ENCODE measurements at regions not wholly inside any gene's neighbourhood (a gene's known extent, or its start where the extent isn't known, plus 50 kb on each side); places are given as distances from the start of the nearest gene placed in this dataset.

- no peak for DNase-seq (ENCODE audit: low read depth)
Measured at GRCh38 chr22:47605441-47605840, 843.0 kb downstream of the TBC1D22A start.

GRCh38 chr22:47604563-47604962 lies 842.1 kb downstream of the TBC1D22A start:
- DNase-seq (ENCODE audit: low read depth): no peak

GRCh38 chr22:47602732-47603131 lies 840.3 kb downstream of the TBC1D22A start:
- DNase-seq (ENCODE audit: low read depth): no peak

GRCh38 chr22:47601666-47602065 lies 839.2 kb downstream of the TBC1D22A start:
- no peak for DNase-seq (ENCODE audit: low read depth)

GRCh38 chr22:47600791-47601625 lies 838.6 kb downstream of the TBC1D22A start:
- no peak for DNase-seq (ENCODE audit: low read depth)

GRCh38 chr22:47600281-47600680 lies 837.8 kb downstream of the TBC1D22A start:
- DNase-seq (ENCODE audit: low read depth): no peak

- no peak for DNase-seq (ENCODE audit: low read depth)
Measured at GRCh38 chr22:47599753-47600152, 837.3 kb downstream of the TBC1D22A start.

- DNase-seq (ENCODE audit: low read depth): no peak
Measured at GRCh38 chr22:47598864-47599263, 836.4 kb downstream of the TBC1D22A start.

- DNase-seq (ENCODE audit: low read depth): no peak
Measured at GRCh38 chr22:47597041-47597440, 834.6 kb downstream of the TBC1D22A start.

GRCh38 chr22:47596176-47596690 lies 833.8 kb downstream of the TBC1D22A start:
- no peak for DNase-seq (ENCODE audit: low read depth)

- no peak for DNase-seq (ENCODE audit: low read depth)
Measured at GRCh38 chr22:47594836-47595521, 832.5 kb downstream of the TBC1D22A start.

GRCh38 chr22:47593911-47594311 lies 831.5 kb downstream of the TBC1D22A start:
- DNase-seq (ENCODE audit: low read depth): no peak

- DNase-seq (ENCODE audit: low read depth): no peak
Measured at GRCh38 chr22:47593291-47593690, 830.8 kb downstream of the TBC1D22A start.

- DNase-seq (ENCODE audit: low read depth): no peak
Measured at GRCh38 chr22:47592791-47593190, 830.3 kb downstream of the TBC1D22A start.

GRCh38 chr22:47591709-47592108 lies 829.3 kb downstream of the TBC1D22A start:
- no peak for DNase-seq (ENCODE audit: low read depth)

- DNase-seq (ENCODE audit: low read depth): no peak
Measured at GRCh38 chr22:47591016-47591415, 828.6 kb downstream of the TBC1D22A start.

GRCh38 chr22:47589271-47590250 lies 827.1 kb downstream of the TBC1D22A start:
- DNase-seq (ENCODE audit: low read depth): no peak

- no peak for DNase-seq (ENCODE audit: low read depth)
Measured at GRCh38 chr22:47588578-47588960, 826.1 kb downstream of the TBC1D22A start.

- DNase-seq (ENCODE audit: low read depth): no peak
Measured at GRCh38 chr22:47587861-47588577, 825.6 kb downstream of the TBC1D22A start.

- DNase-seq (ENCODE audit: low read depth): no peak
Measured at GRCh38 chr22:47587361-47587760, 824.9 kb downstream of the TBC1D22A start.

GRCh38 chr22:47586946-47587345 lies 824.5 kb downstream of the TBC1D22A start:
- no peak for DNase-seq (ENCODE audit: low read depth)

Measured in stimulated activated CD8-positive, alpha-beta memory T cell treated with anti-CD3 and anti-CD28 coated beads, Interleukin-12 subunit alpha, Interleukin-12 subunit beta, amount 100 ng/mL, for 1 hour (primary cell).